ENCODE measurements at regions not wholly inside any gene's neighbourhood (a gene's known extent, or its start where the extent isn't known, plus 50 kb on each side); places are given as distances from the start of the nearest gene placed in this dataset.

GRCh38 chr22:27113641-27114040, 456.3 kb downstream of the MIAT start:
- no peak for ATAC-seq (ENCODE audit: low FRiP score)
- no peak for DNase-seq (ENCODE audit: low spot score)
- TF ChIP-seq, protein P1, sequence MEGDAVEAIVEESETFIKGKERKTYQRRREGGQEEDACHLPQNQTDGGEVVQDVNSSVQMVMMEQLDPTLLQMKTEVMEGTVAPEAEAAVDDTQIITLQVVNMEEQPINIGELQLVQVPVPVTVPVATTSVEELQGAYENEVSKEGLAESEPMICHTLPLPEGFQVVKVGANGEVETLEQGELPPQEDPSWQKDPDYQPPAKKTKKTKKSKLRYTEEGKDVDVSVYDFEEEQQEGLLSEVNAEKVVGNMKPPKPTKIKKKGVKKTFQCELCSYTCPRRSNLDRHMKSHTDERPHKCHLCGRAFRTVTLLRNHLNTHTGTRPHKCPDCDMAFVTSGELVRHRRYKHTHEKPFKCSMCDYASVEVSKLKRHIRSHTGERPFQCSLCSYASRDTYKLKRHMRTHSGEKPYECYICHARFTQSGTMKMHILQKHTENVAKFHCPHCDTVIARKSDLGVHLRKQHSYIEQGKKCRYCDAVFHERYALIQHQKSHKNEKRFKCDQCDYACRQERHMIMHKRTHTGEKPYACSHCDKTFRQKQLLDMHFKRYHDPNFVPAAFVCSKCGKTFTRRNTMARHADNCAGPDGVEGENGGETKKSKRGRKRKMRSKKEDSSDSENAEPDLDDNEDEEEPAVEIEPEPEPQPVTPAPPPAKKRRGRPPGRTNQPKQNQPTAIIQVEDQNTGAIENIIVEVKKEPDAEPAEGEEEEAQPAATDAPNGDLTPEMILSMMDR (IDR thresholded peaks at IDR 0.05) = no peak

- ATAC-seq (ENCODE audit: low FRiP score) (no peak), DNase-seq (ENCODE audit: low spot score) (no peak)
- TF ChIP-seq, protein P1 (IDR thresholded peaks at IDR 0.05) = no peak
Measured at GRCh38 chr22:27114186-27114585, 456.8 kb downstream of the MIAT start.

DNA sequence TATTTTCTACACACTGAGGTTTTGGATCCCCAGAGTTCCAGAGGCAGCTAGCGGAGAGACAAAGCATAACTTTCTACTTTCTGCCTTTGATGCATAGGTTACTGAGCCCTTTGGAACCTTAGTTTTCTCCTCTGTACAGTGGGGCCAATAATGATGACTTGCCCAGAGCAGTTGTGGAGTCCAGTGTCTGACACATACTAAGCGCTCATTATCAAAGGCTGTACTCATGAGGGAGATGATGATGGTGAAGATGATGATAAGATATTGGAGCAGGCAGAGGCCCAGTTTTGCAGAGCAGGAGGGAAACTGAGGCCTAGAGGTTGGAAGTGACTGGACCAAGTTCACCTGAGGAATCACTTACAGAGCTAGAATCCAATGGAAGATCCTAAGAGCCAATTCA, 458.0 kb downstream of the MIAT start:
- TF ChIP-seq, protein P1 (IDR thresholded peaks at IDR 0.05) = no peak
- no peak for ATAC-seq (ENCODE audit: low FRiP score)
- no peak for DNase-seq (ENCODE audit: low spot score)

- no peak for DNase-seq (ENCODE audit: low spot score)
- TF ChIP-seq, protein P1 (IDR thresholded peaks at IDR 0.05) = no peak
- ATAC-seq (ENCODE audit: low FRiP score) = no peak
Measured at GRCh38 chr22:27115816-27116256, 458.4 kb downstream of the MIAT start.

- no peak for DNase-seq (ENCODE audit: low spot score)
- ATAC-seq (ENCODE audit: low FRiP score) = no peak
- TF ChIP-seq, protein P1 (IDR thresholded peaks at IDR 0.05) = no peak
Measured at GRCh38 chr22:27116312-27117086, 459.1 kb downstream of the MIAT start.

- TF ChIP-seq, protein P1 (IDR thresholded peaks at IDR 0.05) = no peak
- no peak for DNase-seq (ENCODE audit: low spot score)
- no peak for ATAC-seq (ENCODE audit: low FRiP score)
Measured at GRCh38 chr22:27120036-27120435, 462.6 kb downstream of the MIAT start.

DNA sequence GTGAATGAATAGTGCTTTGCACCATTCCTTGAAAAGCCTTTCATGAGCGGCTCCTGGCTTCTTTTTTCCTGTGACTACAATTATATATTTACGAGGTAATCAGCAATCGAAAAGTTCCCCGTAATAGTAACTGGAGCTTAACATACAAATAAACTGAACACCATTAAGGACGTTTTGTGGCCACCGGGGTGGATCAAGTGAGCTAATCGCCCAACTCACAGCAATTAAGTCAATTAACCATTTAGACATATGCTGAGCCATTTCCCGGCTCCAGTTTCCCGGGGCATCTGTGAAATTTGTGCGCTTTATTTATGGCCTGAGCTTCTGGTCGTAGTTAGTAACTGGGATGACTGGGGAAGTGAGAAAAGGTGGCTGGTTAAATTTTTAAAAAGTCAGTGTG, 465.2 kb downstream of the MIAT start:
- ATAC-seq (ENCODE audit: low FRiP score) (no peak), DNase-seq (ENCODE audit: low spot score) (no peak)
- TF ChIP-seq, protein P1 (IDR thresholded peaks at IDR 0.05) = no peak
